ENCODE measurements at regions not wholly inside any gene's neighbourhood (a gene's known extent, or its start where the extent isn't known, plus 50 kb on each side); places are given as distances from the start of the nearest gene placed in this dataset.

- no peak for TF ChIP-seq CTCF (IDR thresholded peaks at IDR 0.05; ENCODE audit: insufficient read depth, low read depth, low read length, missing control alignments)
- no peak for DNase-seq (ENCODE audit: low read depth)
- H3K4me3 ChIP-seq (ENCODE audit: low read depth, low read length), result no peak overlapping the region
Observed at GRCh38 chr17:12254460-12254859, 233.8 kb downstream of the MAP2K4 start.

- no peak overlapping the region for H3K4me3 ChIP-seq (ENCODE audit: low read depth, low read length)
- peak; percentile 67 for DNase-seq (ENCODE audit: low read depth)
Observed at GRCh38 chr17:12256380-12256995, 235.8 kb downstream of the MAP2K4 start.

GRCh38 chr17:12257176-12257575 lies 236.5 kb downstream of the MAP2K4 start:
- DNase-seq (ENCODE audit: low read depth), result no peak
- no peak overlapping the region for H3K4me3 ChIP-seq (ENCODE audit: low read depth, low read length)
- no peak for TF ChIP-seq CTCF (IDR thresholded peaks at IDR 0.05; ENCODE audit: insufficient read depth, low read depth, low read length, missing control alignments)

More at GRCh38 chr17:12256380-12256995, 235.8 kb downstream of the MAP2K4 start:
- TF ChIP-seq CTCF (IDR thresholded peaks at IDR 0.05; ENCODE audit: insufficient read depth, low read depth, low read length, missing control alignments), result peak; percentile 62

- TF ChIP-seq CTCF (IDR thresholded peaks at IDR 0.05; ENCODE audit: insufficient read depth, low read depth, low read length, missing control alignments), result no peak
- DNase-seq (ENCODE audit: low read depth), result no peak
- H3K4me3 ChIP-seq (ENCODE audit: low read depth, low read length), result no peak overlapping the region
Observed at GRCh38 chr17:12261354-12261753, 240.7 kb downstream of the MAP2K4 start.

GRCh38 chr17:12269751-12270150 lies 249.1 kb downstream of the MAP2K4 start:
- no peak for TF ChIP-seq CTCF (IDR thresholded peaks at IDR 0.05; ENCODE audit: insufficient read depth, low read depth, low read length, missing control alignments)
- H3K4me3 ChIP-seq (ENCODE audit: low read depth, low read length), result no peak overlapping the region
- no peak for DNase-seq (ENCODE audit: low read depth)

GRCh38 chr17:12277827-12278226 lies 257.1 kb downstream of the MAP2K4 start:
- no peak for DNase-seq (ENCODE audit: low read depth)
- no peak for TF ChIP-seq CTCF (IDR thresholded peaks at IDR 0.05; ENCODE audit: insufficient read depth, low read depth, low read length, missing control alignments)
- H3K4me3 ChIP-seq (ENCODE audit: low read depth, low read length), result no peak overlapping the region

GRCh38 chr17:12282056-12282455 lies 261.4 kb downstream of the MAP2K4 start:
- TF ChIP-seq CTCF (IDR thresholded peaks at IDR 0.05; ENCODE audit: insufficient read depth, low read depth, low read length, missing control alignments), result no peak
- H3K4me3 ChIP-seq (ENCODE audit: low read depth, low read length), result no peak overlapping the region
- no peak for DNase-seq (ENCODE audit: low read depth)

Measured in GM12865 (cell line).